GM12872 (cell line): ENCODE measurements at regions not wholly inside any gene's neighbourhood (a gene's known extent, or its start where the extent isn't known, plus 50 kb on each side); places are given as distances from the start of the nearest gene placed in this dataset.

ENCODE experiments used
- CTCF ChIP-seq: IDR thresholded peaks from 3 replicates; pipeline ENCODE4 v1.5.1; 2011; ENCODE audit warnings: low read depth, mild to moderate bottlenecking, low read length, moderate library complexity; ENCODE audit not compliant: insufficient read depth

GRCh38 chr14:71463807-71464206, 468.4 kb upstream of the RGS6 start:
- no peak for TF ChIP-seq CTCF

- no peak for TF ChIP-seq CTCF
Measured at GRCh38 chr14:71464840-71465239, 467.4 kb upstream of the RGS6 start.

- no peak for TF ChIP-seq CTCF
Measured at GRCh38 chr14:71465316-71465715, 466.9 kb upstream of the RGS6 start.

GRCh38 chr14:71466251-71466650, 466.0 kb upstream of the RGS6 start:
- no peak for TF ChIP-seq CTCF

GRCh38 chr14:71466946-71467345, 465.3 kb upstream of the RGS6 start:
- no peak for TF ChIP-seq CTCF

GRCh38 chr14:71467361-71467811, 464.8 kb upstream of the RGS6 start:
- TF ChIP-seq CTCF = no peak

- TF ChIP-seq CTCF = no peak
Measured at GRCh38 chr14:71468701-71469100, 463.5 kb upstream of the RGS6 start.

GRCh38 chr14:71469643-71470335, 462.4 kb upstream of the RGS6 start:
- TF ChIP-seq CTCF = no peak
